ENCODE measurements at regions not wholly inside any gene's neighbourhood (a gene's known extent, or its start where the extent isn't known, plus 50 kb on each side); places are given as distances from the start of the nearest gene placed in this dataset.
A peak's percentile ranks its signal among the peaks of the same experiment; 100 is the strongest.
"Not testable (repeated sequence)": the region's sequence is repeated elsewhere in the genome, so short reads cannot be mapped to it uniquely, and the experiment has no call there.

- DNase-seq (ENCODE audit: low spot score): no peak
Observed at GRCh38 chr2:2727876-2728511, 396.9 kb upstream of the MYT1L start.

DNA sequence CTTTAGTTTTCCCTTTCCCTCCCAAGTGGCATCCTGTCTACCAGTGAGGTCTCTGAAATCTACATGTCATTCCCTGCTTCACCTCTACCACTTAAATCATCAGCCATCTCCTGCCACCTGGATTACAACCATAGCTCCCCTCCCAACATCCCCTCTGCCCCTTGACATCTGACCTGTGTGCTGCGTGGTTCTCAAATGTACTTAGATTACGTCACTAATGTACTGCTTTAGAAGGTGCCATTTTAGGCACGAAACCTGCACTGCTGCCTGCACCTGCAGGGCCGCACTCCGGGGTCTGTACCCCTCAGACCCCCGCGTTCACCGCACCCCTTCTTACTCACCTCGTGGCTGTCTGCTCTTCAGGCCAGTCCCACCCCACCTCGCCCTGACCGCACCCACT lies 395.1 kb upstream of the MYT1L start:
- no peak for DNase-seq (ENCODE audit: low spot score)

- DNase-seq (ENCODE audit: low spot score): no peak
Observed at GRCh38 chr2:2723064-2723463, 392.0 kb upstream of the MYT1L start.

- no peak for DNase-seq (ENCODE audit: low spot score)
Observed at GRCh38 chr2:2721296-2721835, 390.3 kb upstream of the MYT1L start.

DNA sequence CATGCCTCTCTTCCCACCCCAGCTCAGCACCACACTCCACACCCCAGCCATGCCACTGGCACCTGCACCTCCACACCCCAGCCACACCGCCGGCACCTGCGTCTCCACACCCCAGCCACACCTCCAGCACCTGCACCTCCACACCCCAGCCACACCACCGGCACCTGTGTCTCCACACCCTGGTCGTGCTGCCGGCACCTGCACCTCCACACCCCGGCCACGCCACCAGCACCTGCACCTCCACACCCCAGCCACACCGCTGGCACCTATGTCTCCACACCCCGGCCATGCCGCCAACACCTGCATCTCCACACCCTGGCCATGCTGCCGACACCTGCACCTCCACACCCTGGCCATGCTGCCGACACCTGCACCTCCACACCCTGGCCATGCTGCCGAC lies 389.7 kb upstream of the MYT1L start:
- not testable (repeated sequence) for DNase-seq (ENCODE audit: low spot score)

DNA sequence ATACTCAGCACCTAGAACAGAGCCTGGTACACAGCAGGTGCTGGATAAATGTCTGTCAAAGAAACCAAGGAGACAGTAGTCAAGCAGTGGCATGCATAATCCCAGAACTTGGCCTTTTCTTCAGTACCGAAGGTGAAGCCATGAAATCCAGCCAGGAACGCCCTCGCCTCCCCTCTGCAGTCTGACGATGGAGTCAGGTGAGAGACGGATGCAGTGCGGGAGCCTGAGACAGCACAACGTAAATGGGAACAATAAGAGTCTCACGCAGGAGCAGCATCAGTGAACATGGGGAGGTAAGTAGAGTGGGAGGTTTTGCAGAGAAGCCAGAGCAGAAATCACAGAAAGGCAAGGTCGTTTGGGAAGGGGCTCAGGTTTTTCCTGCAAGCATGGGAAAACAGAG lies 389.3 kb upstream of the MYT1L start:
- no peak for DNase-seq (ENCODE audit: low spot score)

- DNase-seq (ENCODE audit: low spot score): no peak
Observed at GRCh38 chr2:2719781-2720180, 388.7 kb upstream of the MYT1L start.

GRCh38 chr2:2719015-2719414 lies 387.9 kb upstream of the MYT1L start:
- DNase-seq (ENCODE audit: low spot score): no peak

GRCh38 chr2:2717406-2717805 lies 386.3 kb upstream of the MYT1L start:
- no peak for DNase-seq (ENCODE audit: low spot score)

DNA sequence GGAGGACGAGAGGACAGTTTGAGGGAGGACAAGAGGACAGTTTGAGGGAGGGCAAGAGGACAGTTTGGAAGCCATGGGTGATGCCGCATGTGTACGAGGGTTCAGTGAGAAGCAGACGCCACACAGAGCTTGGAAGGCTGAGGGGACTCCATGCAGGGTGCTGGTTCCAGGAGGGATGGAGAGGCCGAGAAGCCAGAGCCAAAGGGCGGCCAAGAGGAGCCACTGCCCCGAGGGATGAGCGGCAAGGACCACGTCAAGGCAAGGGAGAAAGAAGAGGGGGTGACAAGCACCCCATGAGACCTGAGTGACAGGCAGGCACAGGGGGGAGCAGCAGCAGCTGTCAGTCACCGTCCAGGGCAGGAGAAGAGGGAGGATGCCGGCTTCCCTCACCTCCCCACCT lies 385.7 kb upstream of the MYT1L start:
- no peak for DNase-seq (ENCODE audit: low spot score)

DNA sequence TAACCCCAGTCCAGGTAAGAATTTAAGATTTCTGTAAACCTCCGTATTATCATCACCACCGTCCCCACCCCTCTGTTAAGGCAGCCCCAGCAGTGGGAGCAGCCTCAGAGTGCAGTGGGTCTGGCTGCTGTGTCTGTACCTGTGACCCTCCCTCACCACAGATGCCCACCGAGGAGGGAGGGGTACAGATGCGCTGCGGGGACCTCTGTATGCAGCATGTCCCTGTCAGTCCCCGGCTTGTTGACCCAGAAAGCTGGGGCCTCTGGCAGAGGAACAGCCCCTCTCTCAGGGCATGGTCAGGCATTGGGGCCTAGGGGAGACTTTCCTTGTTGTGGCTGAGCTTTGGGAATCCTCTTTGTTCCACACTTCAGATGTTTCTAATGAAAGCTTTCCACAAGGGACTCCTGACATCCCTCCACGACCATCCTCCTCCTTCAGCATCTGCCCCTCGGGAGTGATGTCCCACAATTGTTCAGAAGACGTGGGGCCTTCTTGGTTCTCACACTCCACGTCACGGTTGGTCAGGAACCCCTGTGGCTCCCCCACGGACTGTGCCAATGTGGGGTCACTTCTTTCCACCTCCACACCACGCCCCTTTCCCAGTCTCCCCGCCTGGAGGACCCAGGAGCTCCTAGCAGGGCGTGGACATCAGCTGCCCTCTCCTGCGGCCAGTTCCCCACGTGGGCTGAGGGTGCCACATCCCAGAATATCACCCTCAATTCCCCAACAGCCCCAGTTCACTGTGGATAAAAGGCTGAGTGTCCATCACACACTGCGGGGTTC lies 384.2 kb upstream of the MYT1L start:
- DNase-seq (ENCODE audit: low spot score): no peak

DNA sequence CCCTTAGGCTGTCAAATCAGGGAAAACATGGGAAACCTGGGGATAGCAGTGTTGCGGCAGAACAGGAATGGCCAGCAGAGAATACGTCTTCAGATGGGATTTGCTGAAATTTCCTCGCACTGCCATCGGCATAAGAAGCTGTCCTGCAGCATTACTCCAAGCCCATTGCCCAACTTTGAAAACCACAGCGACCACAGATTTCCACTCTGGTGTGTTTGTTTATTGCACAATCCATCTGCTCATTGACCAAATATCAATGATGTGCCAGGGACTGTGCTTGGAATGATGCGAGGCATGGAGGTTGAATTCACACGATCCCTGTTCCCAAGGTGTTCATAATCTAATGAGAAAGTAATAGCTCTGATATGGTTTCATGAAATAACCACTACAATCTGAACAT lies 383.3 kb upstream of the MYT1L start:
- no peak for DNase-seq (ENCODE audit: low spot score)

- DNase-seq (ENCODE audit: low spot score): no peak
Observed at GRCh38 chr2:2709431-2709770, 378.3 kb upstream of the MYT1L start.

DNA sequence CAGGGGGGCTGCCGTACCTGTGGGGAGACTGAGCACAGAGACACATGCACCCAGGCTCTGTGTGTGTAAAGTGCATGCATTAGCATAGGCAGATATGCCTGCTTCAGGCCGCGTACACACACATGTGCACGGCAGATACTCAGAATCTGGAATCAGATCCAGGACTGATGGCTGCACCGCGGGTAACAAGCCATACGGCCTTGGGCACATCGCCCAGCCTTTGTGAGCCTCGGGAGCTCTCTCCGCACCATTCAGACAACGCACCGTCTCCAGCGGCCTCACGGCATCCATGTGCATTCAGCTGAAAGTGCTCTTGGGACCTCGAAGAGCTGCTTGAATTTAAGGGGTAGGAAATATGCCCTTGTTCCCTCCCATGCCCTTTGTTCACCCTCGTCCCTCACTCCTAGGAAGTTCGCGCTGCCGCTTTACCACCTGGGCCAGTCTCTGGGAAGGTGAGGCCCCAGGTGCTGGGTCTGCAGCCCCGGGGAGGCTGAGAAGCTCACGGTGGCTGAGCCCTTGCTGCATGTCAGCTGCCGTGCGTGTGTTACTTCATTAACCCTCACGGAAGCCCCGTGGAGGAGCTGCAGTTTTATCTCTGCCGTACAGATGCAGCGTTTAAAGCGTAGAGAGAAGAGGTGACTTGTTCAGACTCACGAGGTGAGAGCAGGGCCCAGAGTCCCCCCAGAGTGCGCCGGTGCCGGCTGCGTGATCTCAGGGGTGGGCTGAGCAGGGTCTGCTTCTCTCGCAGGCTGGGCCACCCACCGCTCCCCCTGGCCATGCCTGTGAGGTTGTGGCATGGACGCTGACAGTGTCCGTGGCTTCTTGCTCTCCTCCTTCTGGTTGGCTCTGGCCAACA lies 377.7 kb upstream of the MYT1L start:
- DNase-seq (ENCODE audit: low spot score): no peak

DNA sequence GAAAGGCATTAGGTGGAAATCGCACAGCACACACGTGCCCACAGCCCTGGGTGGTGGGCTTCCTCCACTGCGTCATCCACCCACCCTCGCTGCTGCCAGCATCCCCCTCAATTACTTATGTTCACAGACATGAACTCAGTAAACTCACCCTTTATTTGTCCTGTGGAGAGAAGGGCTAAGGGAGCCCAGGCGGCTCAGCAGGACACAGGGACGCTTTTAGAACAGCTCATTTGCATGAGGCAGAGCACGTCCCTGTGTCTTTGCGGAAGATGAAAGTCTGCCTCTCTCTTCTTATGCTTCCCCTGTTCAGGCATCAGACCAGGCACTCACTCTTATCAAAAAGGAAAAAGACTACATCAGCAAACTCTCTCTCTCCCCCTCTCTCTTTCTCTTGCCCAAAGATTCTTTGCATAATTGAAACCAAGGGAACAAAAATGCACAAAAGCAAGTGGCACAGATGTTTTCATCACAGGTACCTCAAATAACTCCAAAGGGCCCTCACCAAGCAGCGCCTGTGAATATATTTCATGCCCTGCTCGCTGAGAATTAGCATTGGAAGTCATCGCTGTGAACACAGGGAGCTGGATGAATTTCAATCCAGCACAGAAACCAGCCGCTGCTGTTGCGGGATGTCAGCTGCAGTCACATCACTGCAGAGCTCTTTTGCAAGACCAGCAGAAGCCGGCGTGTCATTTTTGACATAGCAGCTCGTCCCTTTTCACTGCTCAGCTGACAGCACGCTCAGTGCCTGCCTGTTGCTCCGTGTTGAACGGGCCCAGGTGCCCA lies 376.3 kb upstream of the MYT1L start:
- peak; percentile 8 for DNase-seq (ENCODE audit: low spot score)

DNA sequence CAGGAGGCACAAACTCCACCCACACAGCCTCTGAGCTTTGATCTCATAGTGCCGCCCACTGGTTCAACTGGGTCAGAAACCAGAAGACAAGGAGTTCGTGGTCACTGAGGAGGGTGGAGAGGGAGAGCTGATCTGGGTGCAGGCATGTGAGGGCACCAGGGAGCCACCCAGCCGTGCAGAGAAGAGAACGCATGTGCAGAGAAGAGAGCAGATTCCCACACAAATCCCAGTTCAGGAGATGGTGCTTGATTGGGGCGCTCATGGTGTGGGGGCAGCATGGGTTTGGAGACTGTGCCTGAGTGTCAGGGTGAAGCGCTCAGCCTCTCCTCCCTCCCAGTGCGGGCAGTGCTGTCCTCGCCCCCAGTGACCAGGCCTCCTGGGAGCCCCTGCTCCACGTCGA lies 375.2 kb upstream of the MYT1L start:
- no peak for DNase-seq (ENCODE audit: low spot score)

- no peak for DNase-seq (ENCODE audit: low spot score)
Observed at GRCh38 chr2:2705871-2706270, 374.8 kb upstream of the MYT1L start.

DNA sequence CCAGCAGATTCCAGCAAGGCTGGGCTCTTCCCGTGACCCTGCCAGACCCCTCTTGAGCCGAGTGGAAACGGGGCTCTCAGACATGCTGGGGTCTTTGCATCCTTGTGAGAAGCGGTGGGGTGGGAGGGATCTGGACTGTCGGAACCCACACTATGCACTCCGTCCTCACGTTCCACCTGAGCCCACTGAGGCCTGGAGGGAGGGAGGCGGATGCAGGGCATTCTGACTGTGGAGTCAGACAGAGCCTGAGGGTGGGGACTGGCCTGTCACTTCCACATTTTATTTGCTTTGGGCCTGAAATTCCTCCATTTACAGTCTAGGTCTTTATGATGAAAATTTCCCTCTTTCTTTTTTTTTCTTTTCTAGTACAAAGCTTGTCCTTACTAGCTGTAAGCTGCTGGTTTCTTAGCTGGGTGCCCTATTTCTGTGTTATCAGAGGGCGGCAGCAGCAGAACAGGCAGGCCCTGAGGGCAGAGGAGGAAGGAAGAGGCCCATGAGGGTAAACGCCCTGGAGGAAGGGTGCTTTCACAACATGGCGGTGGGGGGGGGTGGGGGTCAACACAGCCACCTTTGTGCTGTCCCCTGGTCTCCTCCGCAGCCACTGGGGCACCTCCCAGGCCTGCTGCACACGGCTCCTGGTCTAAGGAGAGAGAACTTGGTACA lies 373.5 kb upstream of the MYT1L start:
- DNase-seq (ENCODE audit: low spot score): no peak

GRCh38 chr2:2703762-2704427 lies 372.8 kb upstream of the MYT1L start:
- DNase-seq (ENCODE audit: low spot score): no peak

DNA sequence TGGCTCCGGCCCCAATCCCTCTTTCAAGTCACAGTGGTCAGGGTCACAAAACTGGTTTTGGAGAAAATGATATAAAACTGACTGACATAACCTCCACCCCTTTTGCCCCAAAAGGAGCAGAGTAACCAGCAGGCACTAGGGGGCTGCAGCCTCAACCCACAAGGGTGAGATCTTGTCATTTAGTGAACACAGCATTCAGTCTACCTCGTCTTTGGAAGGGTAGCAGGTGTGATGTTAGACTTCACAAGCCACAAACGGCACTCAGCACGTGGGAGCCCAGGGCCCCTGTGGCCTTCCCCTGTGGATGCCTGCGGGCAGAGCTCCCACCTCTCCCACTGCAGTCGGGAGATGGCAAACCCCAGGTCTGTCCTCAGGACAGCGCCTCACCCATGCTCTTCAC lies 372.1 kb upstream of the MYT1L start:
- no peak for DNase-seq (ENCODE audit: low spot score)

DNA sequence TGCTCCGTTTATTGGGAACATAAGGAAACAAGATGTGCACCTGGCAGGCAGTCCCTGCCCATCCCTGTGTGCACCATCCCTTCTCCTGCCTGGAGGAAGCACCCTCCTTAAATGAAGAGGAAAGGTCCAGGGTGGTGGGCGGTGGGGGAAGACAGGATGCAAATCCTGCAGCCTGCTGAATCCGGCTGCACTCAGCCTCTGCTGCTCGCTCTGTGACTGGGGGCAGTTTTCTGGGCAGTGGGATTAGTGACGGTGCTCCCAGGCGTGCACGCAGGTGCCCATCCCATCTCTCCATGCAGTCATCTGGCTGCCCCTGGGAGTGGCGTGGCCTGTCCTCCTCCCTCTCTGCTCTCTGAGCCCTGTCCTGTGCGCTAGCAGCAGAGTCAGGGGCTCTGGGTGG lies 371.3 kb upstream of the MYT1L start:
- no peak for DNase-seq (ENCODE audit: low spot score)
